ENCODE measurements at regions not wholly inside any gene's neighbourhood (a gene's known extent, or its start where the extent isn't known, plus 50 kb on each side); places are given as distances from the start of the nearest gene placed in this dataset.

DNA sequence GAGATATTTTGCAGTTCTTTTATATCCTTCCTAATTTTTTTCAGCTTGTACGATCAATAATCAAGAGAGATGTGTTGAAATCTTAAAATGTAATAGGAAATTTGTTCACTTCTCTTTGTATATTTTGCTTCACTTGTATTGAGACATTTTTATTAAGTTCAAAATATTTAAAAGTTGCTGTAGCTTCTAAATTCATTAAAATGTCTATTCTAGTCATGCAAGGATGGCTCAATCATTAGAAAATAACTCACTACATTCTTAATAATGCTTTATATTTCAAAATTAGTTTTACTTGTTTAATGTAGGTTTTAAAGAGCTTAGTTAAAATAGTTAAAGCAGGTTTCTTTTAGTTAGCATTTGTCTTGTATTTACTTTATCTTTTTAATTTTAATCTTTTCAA is 308.4 kb downstream of the CYRIA start:
- TF ChIP-seq EZH2 (IDR thresholded peaks at IDR 0.05; ENCODE audit: borderline replicate concordance, low read length) = no peak
- TF ChIP-seq CTCF (IDR thresholded peaks at IDR 0.05; ENCODE audit: low read length) = no peak
